ENCODE measurements at regions not wholly inside any gene's neighbourhood (a gene's known extent, or its start where the extent isn't known, plus 50 kb on each side); places are given as distances from the start of the nearest gene placed in this dataset.

GRCh38 chr10:130230611-130231010 lies 94.4 kb downstream of the GLRX3 start:
- TF ChIP-seq CTCF (IDR thresholded peaks at IDR 0.05) (no peak), POLR2A (IDR thresholded peaks at IDR 0.05) (no peak)
